GM19455 (cell line): ENCODE measurements at regions not wholly inside any gene's neighbourhood (a gene's known extent, or its start where the extent isn't known, plus 50 kb on each side); places are given as distances from the start of the nearest gene placed in this dataset.

Experiments
- ATAC-seq: cut with Tn5 transposase; IDR thresholded peaks from one replicate; pipeline ENCODE4 v1.9.1; 2021; ENCODE audit not compliant: unreplicated experiment

DNA sequence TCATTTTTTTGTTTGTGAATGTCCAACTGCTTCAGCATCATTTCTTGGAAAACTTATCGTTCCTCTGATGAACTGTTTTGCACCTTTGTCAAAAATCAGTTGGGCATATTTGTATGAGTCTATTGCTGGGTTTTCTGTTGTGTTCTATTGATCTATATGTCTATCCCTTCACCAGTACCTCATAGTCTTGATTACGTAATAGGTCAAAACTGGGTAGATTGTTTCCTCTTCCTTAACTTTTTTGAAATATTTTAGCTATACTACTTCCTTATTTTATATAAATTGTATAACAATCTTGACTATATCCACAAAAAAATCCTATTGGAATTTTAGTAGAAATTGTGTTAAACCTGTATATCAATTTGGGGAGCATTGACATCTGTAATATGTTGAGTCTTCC is 104.1 kb upstream of the PALS2 start:
- ATAC-seq, result no peak

DNA sequence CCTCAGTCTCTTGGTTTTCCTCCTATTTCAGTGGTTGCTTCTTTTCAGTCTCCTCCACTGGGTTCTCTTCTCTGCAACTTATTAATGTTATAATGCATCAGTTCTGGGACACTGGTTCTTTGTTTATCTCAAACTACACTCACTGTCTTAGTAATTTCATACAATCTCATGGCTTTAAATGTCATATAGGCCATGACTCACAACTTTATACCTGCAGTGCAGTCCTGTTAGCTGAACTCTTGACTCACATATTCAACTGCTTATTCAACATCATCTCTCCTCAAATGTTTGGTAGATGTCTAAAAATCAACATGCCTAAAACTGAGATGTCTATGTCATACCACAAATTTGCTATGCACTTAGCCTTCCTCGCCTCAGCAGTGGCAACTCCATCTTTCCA is 101.2 kb upstream of the PALS2 start:
- no peak for ATAC-seq

DNA sequence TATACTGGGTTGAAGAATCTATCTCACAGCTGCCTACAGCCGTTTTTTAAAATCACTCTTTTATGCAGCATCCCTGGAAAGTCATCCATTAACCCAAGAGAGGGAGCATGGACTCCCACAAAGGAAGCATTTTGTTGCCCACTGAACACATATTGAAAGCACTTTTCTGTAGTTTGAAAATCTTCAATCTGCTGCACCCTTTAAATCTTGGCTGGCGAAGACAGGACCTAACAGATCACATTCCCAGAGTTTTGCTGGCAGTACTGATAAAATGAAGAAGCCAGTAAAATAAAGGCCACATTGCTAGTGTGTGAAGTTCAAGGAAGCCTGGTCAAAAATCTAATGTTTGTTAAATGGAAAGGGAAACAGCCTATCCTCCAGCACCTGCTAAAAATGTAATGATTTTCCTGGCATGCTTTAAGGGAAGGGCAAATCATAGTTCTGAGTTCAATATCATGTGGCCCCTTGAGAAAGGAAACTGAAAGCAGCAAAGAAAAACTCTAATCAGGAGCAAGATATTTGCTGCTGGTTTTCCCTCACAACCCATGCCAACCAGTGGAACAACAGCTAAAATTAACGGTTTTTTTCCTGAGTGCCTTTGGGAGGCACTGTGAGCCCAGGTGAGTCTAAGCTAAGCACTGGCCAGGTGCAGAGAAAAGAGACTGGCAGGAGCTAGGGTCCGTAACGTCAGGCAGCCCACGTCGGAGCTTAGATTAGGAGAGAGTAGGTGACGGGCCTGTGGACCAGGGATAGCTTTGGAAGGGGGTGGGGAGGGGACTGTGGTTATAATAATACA is 97.9 kb upstream of the PALS2 start:
- no peak for ATAC-seq

DNA sequence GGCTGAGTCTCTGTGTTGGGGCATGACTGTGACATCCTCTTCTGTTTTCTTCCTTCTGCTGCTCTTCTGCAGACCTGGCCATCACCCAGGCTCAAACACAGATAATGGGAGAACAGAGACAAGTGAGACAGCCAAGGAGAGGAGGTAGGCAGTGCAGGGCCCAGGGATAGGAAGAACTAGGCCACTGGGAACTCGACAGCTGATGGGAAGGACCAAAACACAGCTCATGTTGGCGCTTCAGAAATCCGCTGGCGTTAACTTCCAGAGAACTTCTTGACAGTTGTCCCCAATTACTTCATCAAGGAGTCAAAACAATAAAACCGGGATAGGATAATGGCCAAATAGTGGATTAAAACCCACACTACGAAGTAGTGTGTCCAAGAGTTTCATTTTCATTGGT is 97.0 kb upstream of the PALS2 start:
- no peak for ATAC-seq

DNA sequence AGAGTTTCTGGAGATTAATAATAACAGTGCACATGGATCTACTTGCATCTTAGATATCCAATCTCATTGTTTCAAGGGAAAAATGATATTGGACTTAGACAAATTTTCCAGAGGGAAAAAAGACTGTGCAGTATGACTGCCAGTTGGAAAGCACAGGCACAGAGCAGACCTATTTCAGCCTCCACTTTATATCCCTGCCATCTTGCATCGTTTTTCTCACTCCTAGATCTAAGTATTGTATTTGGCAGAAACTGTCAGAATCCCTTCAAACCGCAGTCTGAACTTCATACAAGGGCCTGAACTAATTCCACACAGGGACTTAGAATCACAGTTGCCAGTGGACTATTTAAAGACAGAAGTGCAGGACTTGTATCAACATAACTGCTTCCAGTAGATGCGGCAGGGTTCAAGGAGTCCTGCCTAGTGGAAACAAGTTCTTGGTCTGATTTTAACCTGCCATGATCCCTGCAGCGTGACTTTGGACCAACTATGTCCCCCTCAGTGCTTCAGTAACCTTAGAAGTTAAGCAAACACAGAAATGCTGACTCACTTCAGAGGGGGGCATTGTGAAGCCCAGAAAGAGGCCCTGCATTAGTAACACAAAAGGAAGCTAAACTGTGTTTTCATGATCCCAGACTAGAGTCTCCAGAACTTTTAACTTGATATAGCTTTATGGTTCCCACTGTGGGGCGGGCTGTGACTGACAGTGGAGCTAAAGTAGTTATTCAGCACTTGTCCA is 95.7 kb upstream of the PALS2 start:
- ATAC-seq, result no peak

DNA sequence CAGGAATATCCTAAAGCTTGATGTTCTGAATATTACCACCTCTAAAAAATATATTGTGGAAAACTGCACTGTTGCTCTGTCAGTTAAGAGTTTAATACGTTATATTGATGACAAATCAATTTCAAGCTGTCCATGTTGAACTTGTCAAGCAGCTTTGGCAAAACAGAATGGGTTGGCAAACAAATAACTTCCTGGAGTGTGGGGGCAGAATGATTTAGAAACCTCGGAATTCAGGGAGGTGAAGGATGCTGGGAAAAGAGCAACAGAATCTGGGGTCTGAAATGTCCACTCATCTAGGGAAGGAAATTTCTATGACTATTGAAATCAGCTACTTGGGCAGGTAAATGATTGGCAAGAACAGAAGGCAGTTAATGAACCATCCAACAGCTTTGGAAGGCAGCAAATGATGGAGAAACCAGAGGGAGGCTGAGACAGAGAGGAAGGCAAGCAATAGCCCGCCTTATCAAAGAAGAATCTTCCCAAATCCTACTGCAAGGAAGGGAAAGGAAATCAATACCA is 95.1 kb upstream of the PALS2 start:
- ATAC-seq, result no peak

DNA sequence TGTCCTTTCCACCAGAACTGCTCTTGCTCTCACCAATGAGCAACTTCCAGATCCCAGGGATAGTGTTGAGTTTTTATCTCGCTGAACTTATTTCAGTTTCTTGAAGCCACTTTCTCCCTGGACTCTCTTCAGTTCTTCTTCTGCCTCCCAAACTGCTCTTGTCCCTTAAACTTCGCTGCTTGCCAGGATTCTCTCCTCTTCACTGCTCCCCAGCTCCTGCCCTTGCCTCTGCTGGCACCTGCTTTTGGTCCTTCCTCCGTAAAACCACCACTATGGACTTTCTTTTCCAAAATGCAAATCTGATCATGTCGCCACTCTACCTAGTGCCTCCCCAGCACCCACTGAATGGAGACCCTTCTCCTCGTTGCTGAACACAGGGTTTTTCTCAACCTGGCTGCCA is 92.8 kb upstream of the PALS2 start:
- no peak for ATAC-seq

DNA sequence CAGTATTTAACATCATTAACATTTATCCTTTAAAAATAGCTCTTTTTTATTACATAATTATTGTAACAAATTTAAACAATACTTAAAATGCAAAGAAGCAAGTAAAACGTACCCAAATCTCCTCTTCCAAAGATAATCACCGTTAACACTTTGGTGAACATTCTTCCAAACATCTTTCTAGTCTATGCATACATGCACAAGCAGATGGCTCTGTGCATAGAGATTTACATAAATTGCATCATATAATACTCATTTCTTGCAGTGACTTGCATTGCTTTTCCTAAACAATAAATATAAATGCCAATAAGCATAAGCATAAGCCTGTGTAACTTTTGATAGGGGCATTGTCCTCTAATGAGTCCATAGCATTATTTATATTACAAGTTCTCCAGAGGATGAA is 89.4 kb upstream of the PALS2 start:
- no peak for ATAC-seq

DNA sequence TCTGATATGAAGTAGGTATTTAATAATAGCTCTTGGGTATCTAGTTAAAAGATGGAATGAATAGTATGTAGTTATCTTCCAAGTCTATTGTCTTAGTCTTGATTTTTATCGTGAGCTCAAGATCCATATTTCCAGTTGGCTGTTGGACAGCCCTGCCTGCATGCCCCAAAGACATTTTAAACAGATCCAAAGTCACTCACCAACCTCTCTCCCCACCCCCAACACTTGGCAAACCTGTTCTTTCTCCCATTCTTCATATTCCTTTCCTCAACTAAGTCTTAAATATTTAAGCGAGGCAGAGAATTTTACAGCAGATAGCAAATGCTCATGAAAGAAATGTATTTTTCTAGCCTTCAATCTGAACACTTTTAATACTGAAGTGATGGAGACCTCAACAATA is 80.7 kb upstream of the PALS2 start:
- no peak for ATAC-seq

DNA sequence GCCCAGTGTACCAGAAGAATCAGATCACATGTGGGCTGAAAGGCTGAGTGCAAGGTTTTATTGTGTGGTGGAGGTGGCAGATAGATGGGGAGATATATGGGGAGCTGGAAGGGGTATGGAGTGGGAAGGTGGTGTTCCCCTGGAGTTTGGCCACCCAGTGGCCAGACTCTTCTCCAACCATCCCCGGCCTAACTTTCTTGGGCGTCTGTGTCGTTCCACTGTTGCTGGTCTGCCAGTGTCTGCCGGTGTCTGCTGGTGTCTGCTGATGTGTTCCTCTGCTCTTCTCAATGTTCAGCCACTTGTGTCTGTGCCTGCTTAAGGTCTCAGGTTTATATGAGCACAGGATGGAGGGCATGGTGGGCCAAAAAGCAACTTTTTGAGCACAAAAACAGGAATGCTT is 78.4 kb upstream of the PALS2 start:
- no peak for ATAC-seq

DNA sequence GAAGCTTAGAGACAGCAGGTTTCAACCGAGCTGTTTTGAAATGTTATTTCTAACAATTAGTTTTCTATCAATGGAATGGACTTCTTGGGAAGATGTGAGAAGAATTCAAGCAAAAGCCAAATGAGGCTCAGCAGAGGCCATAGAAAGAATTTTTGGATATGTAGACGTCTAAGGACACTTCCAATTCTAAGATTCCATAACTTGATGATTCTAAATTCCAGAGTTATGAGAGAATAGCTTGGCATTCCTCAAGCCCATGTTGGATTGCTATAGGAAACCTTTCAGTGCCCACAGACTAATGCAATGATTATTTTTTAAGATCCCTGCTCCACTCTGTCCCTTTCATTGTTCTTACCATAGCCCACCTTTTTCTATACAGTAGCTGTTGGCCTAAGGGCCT is 77.2 kb upstream of the PALS2 start:
- ATAC-seq, result no peak

DNA sequence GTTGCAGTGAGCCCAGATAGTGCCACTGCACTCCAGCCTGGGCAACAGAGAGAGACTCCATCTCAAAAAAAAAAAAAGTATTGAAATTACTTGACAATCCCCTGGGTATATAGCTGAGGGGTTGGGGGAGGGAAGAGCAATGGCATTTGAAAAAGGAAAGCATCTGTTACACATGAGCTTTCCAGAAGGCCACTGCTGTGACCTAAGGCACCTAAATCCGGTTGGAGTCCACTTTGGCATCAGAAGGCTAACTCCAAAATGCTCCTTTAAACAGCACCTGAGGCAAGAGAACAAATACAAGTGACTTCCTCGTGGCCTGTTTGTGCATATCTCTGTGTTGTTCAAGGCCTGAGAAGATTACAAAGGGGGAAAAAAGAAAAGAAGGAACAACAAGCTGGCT is 74.8 kb upstream of the PALS2 start:
- no peak for ATAC-seq

DNA sequence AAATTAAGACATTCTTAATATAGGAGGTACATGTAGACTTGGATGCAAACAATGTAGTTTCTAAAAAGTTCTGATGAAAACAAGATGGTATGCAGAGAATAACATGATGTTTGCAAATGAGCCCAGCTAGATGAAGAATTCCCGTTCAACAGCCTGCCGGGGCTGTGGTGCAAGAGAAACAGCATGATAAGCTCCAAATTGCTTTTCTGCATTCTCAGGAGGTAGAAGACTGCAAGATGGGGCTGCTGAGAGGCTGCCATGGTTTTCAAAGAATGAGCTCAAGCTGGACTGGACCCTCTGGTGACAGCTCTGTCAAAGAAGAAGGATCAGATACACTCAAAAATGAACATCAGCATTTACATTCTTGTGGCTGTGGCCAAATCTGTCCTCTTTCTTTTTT is 73.4 kb upstream of the PALS2 start:
- no peak for ATAC-seq

DNA sequence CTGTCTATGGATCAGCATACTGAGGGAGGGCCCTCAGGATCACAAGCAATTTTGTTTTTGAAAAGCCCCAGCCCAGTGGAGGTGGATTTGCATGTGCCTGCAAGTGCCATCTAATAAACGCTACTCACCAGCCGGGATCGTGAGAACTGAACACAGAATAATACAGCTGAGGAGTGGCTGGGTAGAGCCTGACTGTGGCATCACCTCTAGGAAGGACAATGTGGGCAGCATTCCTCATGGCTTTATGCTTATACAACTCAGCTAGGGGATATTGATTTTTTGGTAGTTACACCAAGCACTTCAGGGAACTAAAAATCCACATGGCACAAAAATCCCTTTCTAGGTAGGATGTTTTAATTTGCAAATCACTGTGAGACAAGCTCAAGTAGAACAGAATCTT is 72.7 kb upstream of the PALS2 start:
- no peak for ATAC-seq

DNA sequence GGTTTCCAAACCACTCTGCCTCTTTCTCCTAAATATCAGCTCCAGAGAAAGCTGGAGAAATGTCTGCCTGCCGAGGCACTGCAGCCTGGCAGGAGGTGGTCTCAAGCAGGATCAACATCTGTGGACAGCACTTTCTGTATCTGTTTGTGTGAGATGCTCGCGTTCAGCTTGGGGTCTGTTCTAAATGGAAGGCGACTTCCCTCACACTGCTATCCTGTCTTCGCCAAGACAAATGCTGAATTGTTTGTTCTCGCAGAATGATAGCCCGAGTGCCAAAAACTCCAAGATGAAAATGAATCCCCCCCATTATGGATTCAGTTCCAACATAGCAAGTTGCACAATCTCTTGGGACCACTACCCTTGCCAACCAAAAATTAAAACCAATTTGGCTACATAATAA is 72.2 kb upstream of the PALS2 start:
- no peak for ATAC-seq

DNA sequence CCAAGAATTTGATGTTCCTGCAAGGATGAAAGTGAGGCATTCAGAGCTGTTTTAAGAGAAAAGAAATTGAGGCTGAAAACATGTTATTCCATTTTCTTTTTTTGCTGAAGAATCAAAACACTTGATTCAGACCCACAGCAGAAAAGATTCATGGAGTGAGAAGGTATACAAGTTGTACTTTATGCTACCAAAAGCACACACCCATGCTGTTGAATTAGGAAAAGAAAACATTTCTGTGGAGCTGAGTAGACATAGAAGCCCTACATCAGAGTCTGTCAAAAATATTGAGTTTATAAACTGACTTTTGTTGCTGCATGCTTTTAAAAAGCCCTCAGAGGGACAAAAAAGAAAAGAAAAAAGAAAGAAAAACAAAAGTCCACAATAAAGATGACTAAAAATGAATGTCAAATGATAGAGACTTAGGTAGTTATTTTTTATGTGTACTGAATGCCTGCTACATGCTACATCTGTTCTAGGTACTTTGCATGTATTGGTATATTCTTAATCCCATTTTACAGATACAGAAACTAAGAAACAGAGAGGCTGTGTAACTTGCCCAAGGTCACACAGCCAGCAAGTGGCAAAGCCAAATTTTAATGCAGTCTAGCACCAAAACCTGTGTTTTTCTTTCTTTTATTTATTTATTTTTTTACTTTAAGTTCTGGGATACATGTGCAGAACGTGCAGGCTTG is 71.7 kb upstream of the PALS2 start:
- ATAC-seq, result no peak

DNA sequence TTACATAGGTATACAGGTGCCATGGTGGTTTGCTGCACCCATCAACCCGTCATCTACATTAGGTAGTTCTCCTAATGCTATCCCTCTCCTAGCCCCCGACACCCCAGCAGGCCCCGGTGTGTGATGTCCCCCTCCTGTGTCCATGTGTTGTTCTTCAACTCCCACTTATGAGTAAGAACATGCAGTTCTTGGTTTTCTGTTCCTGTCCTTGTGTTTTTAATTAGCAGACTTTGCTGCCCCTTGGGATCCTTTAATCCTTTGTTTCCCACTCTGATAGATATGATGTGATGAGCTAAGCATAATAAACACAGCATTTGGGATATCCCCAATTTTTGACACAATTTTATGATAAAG is 71.1 kb upstream of the PALS2 start:
- no peak for ATAC-seq

DNA sequence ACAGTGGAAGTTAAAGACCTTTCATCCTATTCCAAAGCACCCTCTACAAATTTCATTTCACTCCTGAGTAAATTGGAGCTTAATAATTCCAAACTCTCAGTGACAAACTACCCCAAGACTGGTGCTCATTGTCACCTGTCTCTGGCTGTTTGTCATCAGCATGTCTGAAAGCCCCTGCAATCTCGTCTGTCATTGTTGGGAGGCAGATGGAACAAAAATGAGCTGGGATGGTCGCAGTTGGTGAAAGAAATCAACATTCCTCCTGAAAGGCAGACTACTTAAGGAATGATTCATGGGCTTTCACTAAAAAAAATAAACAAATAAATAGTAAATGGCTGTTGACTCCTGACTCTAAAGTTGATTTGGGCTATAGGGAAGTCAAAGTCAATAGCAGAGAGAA is 69.7 kb upstream of the PALS2 start:
- no peak for ATAC-seq

DNA sequence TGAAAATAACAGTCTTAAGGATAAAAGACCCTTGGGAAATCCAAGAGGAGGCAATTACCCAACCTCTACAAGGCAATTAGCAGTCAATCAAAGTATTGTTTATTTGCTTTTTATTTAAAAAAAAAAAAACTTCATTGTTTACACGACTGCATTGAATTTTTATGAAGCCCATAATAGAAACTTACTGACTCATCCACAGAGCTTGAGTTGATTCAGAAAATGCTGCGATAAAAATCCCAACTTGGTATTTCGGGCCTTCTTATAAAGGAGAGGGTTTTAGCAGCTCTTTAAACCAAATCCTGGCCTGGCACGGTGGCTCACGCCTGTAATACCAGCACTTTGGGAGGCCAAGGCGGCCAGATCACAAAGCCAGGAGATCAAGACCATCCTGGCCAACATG is 69.2 kb upstream of the PALS2 start:
- no peak for ATAC-seq

DNA sequence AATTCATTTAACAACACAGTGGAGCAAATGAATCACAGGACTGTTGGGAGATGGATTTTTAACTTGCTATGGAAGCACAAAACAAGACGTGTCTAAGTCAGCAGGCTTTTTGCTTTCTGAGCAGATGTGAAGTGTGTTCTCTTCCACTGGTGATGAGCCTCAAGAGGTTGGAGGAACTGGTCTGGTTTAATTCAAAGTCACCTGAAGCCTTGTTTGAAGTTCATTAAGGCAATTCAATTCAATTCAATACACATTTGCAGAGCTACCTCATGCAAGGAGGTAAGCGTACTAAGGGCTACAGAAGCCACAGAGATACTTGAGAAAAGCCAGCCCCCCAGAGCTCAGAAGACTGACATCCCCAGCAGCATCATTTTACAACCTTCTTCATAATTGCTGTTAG is 68.4 kb upstream of the PALS2 start:
- no peak for ATAC-seq

DNA sequence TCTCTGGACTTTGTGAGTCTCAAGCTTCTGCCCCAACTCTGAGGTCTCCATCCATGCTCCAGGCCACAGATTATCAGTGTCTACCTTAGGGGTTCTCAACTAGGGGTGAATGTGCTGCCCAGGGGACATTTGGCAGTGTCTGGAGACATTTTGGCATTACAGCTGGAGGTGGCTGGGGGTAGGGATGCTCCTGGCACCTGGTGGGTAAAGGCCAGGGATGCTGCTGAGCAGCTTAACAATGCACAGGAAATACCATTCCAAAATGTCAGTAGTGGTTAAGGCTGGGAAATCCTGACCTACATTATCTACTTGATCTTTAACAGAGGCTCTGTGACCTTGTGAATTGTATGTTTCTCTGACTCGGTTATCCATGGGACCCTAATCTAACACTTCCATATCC is 67.3 kb upstream of the PALS2 start:
- ATAC-seq, result no peak

DNA sequence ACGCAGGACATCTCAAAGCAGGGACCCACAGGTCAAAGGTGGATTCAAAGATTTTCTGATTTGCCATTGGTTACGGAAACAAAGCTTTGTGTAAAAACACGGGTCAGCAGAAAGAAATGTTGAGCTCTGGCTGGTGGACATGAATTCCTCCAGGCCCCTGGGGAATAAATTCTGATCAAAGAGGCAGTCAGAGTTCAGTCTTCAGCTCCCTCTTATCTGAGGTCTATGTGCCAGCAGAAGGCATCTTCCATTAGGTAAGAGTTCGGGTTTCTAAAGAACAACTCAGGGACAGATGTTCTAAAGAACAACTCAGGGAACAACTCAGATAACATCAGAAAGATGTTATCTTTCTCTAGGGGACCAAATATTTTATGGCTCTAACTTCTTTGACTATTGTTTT is 64.9 kb upstream of the PALS2 start:
- ATAC-seq, result no peak
